ENCODE measurements at regions not wholly inside any gene's neighbourhood (a gene's known extent, or its start where the extent isn't known, plus 50 kb on each side); places are given as distances from the start of the nearest gene placed in this dataset.
"Not testable (repeated sequence)": the region's sequence is repeated elsewhere in the genome, so short reads cannot be mapped to it uniquely, and the experiment has no call there.

DNA sequence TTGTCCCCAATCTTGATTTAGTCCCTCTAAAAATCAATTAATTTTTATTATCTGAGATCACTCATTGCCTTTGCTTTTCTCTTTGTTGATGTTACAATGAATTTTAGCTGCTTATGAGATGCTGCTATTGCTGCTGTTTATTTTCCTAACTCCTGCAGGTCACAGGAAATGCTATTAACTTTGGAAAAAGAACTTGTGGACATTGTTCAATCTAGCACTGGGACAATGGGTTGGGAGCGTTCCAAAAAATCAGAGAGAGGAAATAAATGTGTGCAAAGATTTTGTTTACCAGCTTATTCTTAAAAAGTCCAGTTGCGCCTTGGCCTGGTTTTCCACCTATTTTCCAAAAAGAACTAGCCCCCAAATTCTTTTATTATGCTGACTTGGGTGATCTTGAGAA lies 268.3 kb downstream of the PTH2R start:
- H3K9me3 Mint-ChIP-seq = peaks cover 0 to 20% (median 0%) of the 10 kb centered on the region in 11 donors
- intact Hi-C loops (cut with micrococcal nuclease) = no loop called here
- no peaks in the 10 kb centered on the region for H3K9me3 ChIP-seq (ENCODE audit: control insufficient read depth in 2 of 3, low read length in 3 of 3)
- H3K4me1 ChIP-seq (ENCODE audit: control insufficient read depth in 2 of 2, insufficient read depth in 2 of 2, low read length in 2 of 2) = no peaks in the 10 kb centered on the region
- no peak overlapping the region for H3K4me3 ChIP-seq (ENCODE audit: low read length)
- ATAC-seq (no peak), DNase-seq (no peak)
- no peaks in the 10 kb centered on the region for H3K4me1 Mint-ChIP-seq
- no peaks in the 10 kb centered on the region for H3K36me3 Mint-ChIP-seq
- POLR2A ChIA-PET = no interaction called here
- no peak overlapping the region for H3K27ac Mint-ChIP-seq
- H3K27me3 Mint-ChIP-seq = no peaks in the 10 kb centered on the region
- CTCF ChIA-PET = no interaction called here
- no peaks in the 10 kb centered on the region for H3K36me3 ChIP-seq (ENCODE audit: control insufficient read depth in 2 of 3, insufficient read depth in 3 of 3, low read length in 3 of 3)
- H3K4me3 Mint-ChIP-seq = no peak overlapping the region
- no peaks in the 10 kb centered on the region for H3K27me3 ChIP-seq (ENCODE audit: control insufficient read depth in 2 of 2, insufficient read depth in 2 of 2, low read length in 2 of 2)
- no peak overlapping the region for H3K27ac ChIP-seq (ENCODE audit: low read depth, low read length)

DNA sequence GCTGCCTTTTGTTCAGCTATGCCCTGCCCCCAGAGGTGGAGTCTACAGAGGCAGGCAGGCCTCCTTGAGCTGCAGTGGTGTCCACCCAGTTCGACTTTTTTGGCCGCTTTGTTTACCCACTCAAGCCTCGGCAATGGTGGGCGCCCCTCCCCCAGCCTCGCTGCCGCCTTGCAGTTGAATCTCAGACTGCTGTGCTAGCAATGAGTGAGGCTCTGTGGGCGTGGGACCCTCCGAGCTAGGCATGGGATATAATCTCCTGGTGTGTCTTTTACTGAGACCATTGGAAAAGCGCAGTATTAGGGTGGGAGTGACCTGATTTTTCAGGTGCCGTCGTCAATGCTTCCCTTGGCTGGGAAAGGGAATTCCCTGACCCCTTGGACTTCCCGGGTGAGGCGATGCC lies 279.3 kb downstream of the PTH2R start:
- CTCF ChIA-PET; H3K4me3 Mint-ChIP-seq; H3K4me1 ChIP-seq (ENCODE audit: control insufficient read depth in 2 of 2, insufficient read depth in 2 of 2, low read length in 2 of 2); ATAC-seq; H3K36me3 Mint-ChIP-seq; DNase-seq; POLR2A ChIA-PET; H3K27me3 Mint-ChIP-seq; H3K27ac ChIP-seq (ENCODE audit: low read depth, low read length); H3K36me3 ChIP-seq (ENCODE audit: control insufficient read depth in 2 of 3, insufficient read depth in 3 of 3, low read length in 3 of 3); intact Hi-C loops (cut with micrococcal nuclease); H3K4me1 Mint-ChIP-seq; H3K4me3 ChIP-seq (ENCODE audit: low read length); H3K27ac Mint-ChIP-seq; H3K9me3 ChIP-seq (ENCODE audit: control insufficient read depth in 2 of 3, low read length in 3 of 3); H3K27me3 ChIP-seq (ENCODE audit: control insufficient read depth in 2 of 2, insufficient read depth in 2 of 2, low read length in 2 of 2): not testable (repeated sequence)
- H3K9me3 Mint-ChIP-seq = peaks cover 5 to 51% (median 13%) of the 10 kb centered on the region in 11 donors

DNA sequence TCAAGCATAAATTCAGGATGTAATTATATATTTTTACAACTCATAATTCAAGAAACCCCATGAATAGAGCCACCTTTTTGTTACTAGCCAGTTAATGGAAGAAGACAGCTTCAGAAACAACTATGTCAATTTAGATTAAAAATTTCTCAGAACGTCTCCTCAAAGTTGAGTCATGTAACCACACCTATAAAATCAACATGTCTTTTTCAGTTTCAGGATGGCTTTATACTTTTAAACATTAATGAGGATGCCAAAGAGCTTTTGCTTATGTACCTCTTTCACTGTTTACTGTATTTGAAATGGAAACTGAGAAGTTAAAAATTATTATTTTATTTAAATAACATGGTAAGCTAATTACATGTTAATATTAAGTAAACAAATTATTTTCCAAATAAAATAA lies 280.1 kb downstream of the PTH2R start:
- no peak overlapping the region for H3K27ac Mint-ChIP-seq
- peaks cover 5 to 48% (median 12%) of the 10 kb centered on the region in 11 donors for H3K9me3 Mint-ChIP-seq
- ATAC-seq (no peak), DNase-seq (no peak)
- H3K4me1 Mint-ChIP-seq = no peaks in the 10 kb centered on the region
- peaks cover 0 to 7% (median 0%) of the 10 kb centered on the region in 5 donors for H3K36me3 Mint-ChIP-seq
- no peaks in the 10 kb centered on the region for H3K9me3 ChIP-seq (ENCODE audit: control insufficient read depth in 2 of 3, low read length in 3 of 3)
- intact Hi-C loops (cut with micrococcal nuclease) = no loop called here
- H3K27me3 Mint-ChIP-seq = no peaks in the 10 kb centered on the region
- H3K4me1 ChIP-seq (ENCODE audit: control insufficient read depth in 2 of 2, insufficient read depth in 2 of 2, low read length in 2 of 2) = no peaks in the 10 kb centered on the region
- no peak overlapping the region for H3K4me3 ChIP-seq (ENCODE audit: low read length)
- CTCF ChIA-PET = no interaction called here
- H3K4me3 Mint-ChIP-seq = no peak overlapping the region
- H3K27ac ChIP-seq (ENCODE audit: low read depth, low read length) = no peak overlapping the region
- no peaks in the 10 kb centered on the region for H3K36me3 ChIP-seq (ENCODE audit: control insufficient read depth in 2 of 3, insufficient read depth in 3 of 3, low read length in 3 of 3)
- no peaks in the 10 kb centered on the region for H3K27me3 ChIP-seq (ENCODE audit: control insufficient read depth in 2 of 2, insufficient read depth in 2 of 2, low read length in 2 of 2)
- POLR2A ChIA-PET = no interaction called here

DNA sequence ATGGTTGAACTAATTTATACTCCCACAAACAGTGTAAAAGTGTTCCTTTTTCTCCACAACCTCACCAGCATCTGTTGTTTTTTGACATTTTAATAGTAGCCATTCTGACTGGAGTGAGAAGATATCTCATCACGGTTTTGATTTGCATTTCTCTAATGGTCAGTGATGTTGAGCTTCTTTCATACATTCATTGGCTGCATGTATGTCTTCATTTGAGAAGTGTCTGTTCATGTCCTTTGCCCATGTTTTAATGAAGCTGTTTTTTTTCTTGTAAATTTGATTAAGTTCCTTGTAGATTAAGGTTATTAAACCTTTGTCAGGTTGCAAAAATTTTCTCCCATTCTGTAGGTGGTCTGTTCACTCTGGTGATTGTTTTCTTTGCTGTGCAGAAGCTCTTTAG lies 281.1 kb downstream of the PTH2R start:
- POLR2A ChIA-PET; H3K4me1 Mint-ChIP-seq; ATAC-seq; H3K36me3 ChIP-seq (ENCODE audit: control insufficient read depth in 2 of 3, insufficient read depth in 3 of 3, low read length in 3 of 3); DNase-seq; CTCF ChIA-PET; H3K36me3 Mint-ChIP-seq; H3K27me3 ChIP-seq (ENCODE audit: control insufficient read depth in 2 of 2, insufficient read depth in 2 of 2, low read length in 2 of 2); H3K4me3 Mint-ChIP-seq; H3K4me3 ChIP-seq (ENCODE audit: low read length); intact Hi-C loops (cut with micrococcal nuclease); H3K27me3 Mint-ChIP-seq; H3K4me1 ChIP-seq (ENCODE audit: control insufficient read depth in 2 of 2, insufficient read depth in 2 of 2, low read length in 2 of 2); H3K27ac ChIP-seq (ENCODE audit: low read depth, low read length); H3K9me3 ChIP-seq (ENCODE audit: control insufficient read depth in 2 of 3, low read length in 3 of 3); H3K27ac Mint-ChIP-seq: not testable (repeated sequence)
- H3K9me3 Mint-ChIP-seq = peaks cover 1 to 42% (median 13%) of the 10 kb centered on the region in 11 donors

DNA sequence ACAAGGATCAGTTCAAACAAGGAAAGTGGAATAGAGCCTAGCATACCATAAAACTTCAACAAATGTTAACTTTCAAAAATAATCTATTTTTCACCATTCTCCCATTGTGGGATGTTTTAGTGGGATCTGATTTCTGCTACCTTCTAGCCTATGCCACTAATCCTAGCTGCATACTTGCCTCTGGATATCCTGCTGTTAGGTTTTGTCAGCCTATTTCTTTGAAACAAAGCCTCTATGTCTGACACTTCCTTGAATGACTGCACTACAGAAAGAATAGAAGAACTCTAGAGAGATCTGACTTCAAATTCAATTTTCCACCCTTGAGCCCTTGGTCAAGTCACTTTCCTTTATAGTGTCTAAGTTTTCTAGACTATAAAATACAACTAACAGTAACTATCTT lies 291.5 kb downstream of the PTH2R start:
- Histone ChIP-seq H3K36me3 (ENCODE audit: control insufficient read depth in 2 of 3, insufficient read depth in 3 of 3, low read length in 3 of 3) (no peaks in the 10 kb centered on the region), H3K27me3 (ENCODE audit: control insufficient read depth in 2 of 2, insufficient read depth in 2 of 2, low read length in 2 of 2) (no peaks in the 10 kb centered on the region), H3K4me3 (ENCODE audit: low read length) (no peak overlapping the region), H3K27ac (ENCODE audit: low read depth, low read length) (no peak overlapping the region), H3K9me3 (ENCODE audit: control insufficient read depth in 2 of 3, low read length in 3 of 3) (no peaks in the 10 kb centered on the region), H3K4me1 (ENCODE audit: control insufficient read depth in 2 of 2, insufficient read depth in 2 of 2, low read length in 2 of 2) (no peaks in the 10 kb centered on the region)
- Mint-ChIP-seq H3K4me3 (no peak overlapping the region), H3K4me1 (peaks cover 0 to 2% (median 0%) of the 10 kb centered on the region in 7 donors), H3K36me3 (no peaks in the 10 kb centered on the region), H3K27me3 (no peaks in the 10 kb centered on the region), H3K9me3 (peaks cover 0 to 14% (median 2%) of the 10 kb centered on the region in 11 donors), H3K27ac (no peak overlapping the region)
- ATAC-seq = no peak
- DNase-seq = no peak
- CTCF ChIA-PET = no interaction called here
- intact Hi-C loops (cut with micrococcal nuclease) = no loop called here
- POLR2A ChIA-PET = no interaction called here

DNA sequence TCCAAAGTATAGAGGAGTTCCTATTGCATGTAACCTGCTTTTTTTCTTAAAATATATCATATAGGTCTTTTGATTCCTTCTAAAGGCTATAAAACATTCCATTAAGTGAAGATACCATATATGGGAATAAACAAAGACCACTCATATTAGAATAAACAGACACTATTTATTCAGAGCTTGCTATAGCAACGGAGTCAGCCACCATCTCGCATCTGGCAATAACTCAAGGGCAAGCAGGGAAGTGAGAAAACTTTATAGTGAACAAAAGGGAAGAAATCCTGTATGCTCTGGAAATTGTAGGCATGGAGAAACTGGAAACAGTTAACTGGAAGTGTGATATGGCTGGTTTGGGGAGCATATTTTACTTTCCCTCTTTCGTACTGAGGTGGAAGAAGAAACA lies 301.9 kb downstream of the PTH2R start:
- no peak overlapping the region for H3K4me3 ChIP-seq (ENCODE audit: low read length)
- no peak for ATAC-seq
- no peak overlapping the region for H3K27ac Mint-ChIP-seq
- H3K27me3 ChIP-seq (ENCODE audit: control insufficient read depth in 2 of 2, insufficient read depth in 2 of 2, low read length in 2 of 2) = no peaks in the 10 kb centered on the region
- ChIA-PET POLR2A (no interaction called here), CTCF (no interaction called here)
- H3K27me3 Mint-ChIP-seq = no peaks in the 10 kb centered on the region
- no peaks in the 10 kb centered on the region for H3K9me3 ChIP-seq (ENCODE audit: control insufficient read depth in 2 of 3, low read length in 3 of 3)
- peaks cover 0 to 6% (median 0%) of the 10 kb centered on the region in 11 donors for H3K9me3 Mint-ChIP-seq
- no peaks in the 10 kb centered on the region for H3K36me3 Mint-ChIP-seq
- no peaks in the 10 kb centered on the region for H3K4me1 ChIP-seq (ENCODE audit: control insufficient read depth in 2 of 2, insufficient read depth in 2 of 2, low read length in 2 of 2)
- H3K4me1 Mint-ChIP-seq = no peaks in the 10 kb centered on the region
- no peak overlapping the region for H3K4me3 Mint-ChIP-seq
- H3K36me3 ChIP-seq (ENCODE audit: control insufficient read depth in 2 of 3, insufficient read depth in 3 of 3, low read length in 3 of 3) = no peaks in the 10 kb centered on the region
- H3K27ac ChIP-seq (ENCODE audit: low read depth, low read length) = no peak overlapping the region
- no peak for DNase-seq
- intact Hi-C loops (cut with micrococcal nuclease) = no loop called here

DNA sequence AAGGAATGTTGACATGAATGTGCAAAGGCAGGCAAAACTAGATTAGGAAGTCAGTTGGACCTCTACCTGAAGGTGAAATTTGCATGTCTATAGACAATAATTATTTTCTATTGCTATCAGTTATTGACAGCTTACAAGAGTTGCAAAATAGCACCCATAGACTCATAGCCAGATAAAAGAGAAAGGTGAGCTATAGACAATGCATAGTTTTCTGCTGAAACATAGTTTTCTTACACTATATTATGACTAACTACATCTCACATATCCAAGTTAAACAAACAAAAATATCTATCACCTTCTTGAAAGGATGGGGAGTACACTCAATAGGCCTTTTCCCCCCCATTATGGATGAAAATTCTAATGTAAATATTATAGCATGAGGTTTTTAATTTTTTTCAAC lies 305.0 kb downstream of the PTH2R start:
- Histone ChIP-seq H3K4me1 (ENCODE audit: control insufficient read depth in 2 of 2, insufficient read depth in 2 of 2, low read length in 2 of 2) (no peaks in the 10 kb centered on the region), H3K9me3 (ENCODE audit: control insufficient read depth in 2 of 3, low read length in 3 of 3) (no peaks in the 10 kb centered on the region), H3K36me3 (ENCODE audit: control insufficient read depth in 2 of 3, insufficient read depth in 3 of 3, low read length in 3 of 3) (no peaks in the 10 kb centered on the region), H3K27ac (ENCODE audit: low read depth, low read length) (no peak overlapping the region), H3K27me3 (ENCODE audit: control insufficient read depth in 2 of 2, insufficient read depth in 2 of 2, low read length in 2 of 2) (no peaks in the 10 kb centered on the region), H3K4me3 (ENCODE audit: low read length) (no peak overlapping the region)
- no peak for ATAC-seq
- H3K27me3 Mint-ChIP-seq = no peaks in the 10 kb centered on the region
- H3K9me3 Mint-ChIP-seq = peaks cover 0 to 3% (median 0%) of the 10 kb centered on the region in 11 donors
- H3K4me1 Mint-ChIP-seq = no peaks in the 10 kb centered on the region
- intact Hi-C loops (cut with micrococcal nuclease) = no loop called here
- no peak for DNase-seq
- no peak overlapping the region for H3K27ac Mint-ChIP-seq
- ChIA-PET CTCF (no interaction called here), POLR2A (no interaction called here)
- H3K4me3 Mint-ChIP-seq = no peak overlapping the region
- H3K36me3 Mint-ChIP-seq = no peaks in the 10 kb centered on the region

All from naive thymus-derived CD4-positive, alpha-beta T cell (primary cell).